ENCODE measurements at regions not wholly inside any gene's neighbourhood (a gene's known extent, or its start where the extent isn't known, plus 50 kb on each side); places are given as distances from the start of the nearest gene placed in this dataset.
A peak's percentile ranks its signal among the peaks of the same experiment; 100 is the strongest.
"Not testable (repeated sequence)": the region's sequence is repeated elsewhere in the genome, so short reads cannot be mapped to it uniquely, and the experiment has no call there.

GRCh38 chr9:38175423-38175822, 106.4 kb upstream of the SHB start:
- Mint-ChIP-seq H3K27me3 (ENCODE audit: low read depth) (no peaks in the 10 kb centered on the region), H3K4me1 (no peaks in the 10 kb centered on the region), H3K36me3 (ENCODE audit: low read depth) (no peaks in the 10 kb centered on the region), H3K4me3 (no peak overlapping the region), H3K9me3 (peaks cover 12% of the 10 kb centered on the region), H3K27ac (no peak overlapping the region)
- TF ChIP-seq CTCF (IDR thresholded peaks at IDR 0.05; ENCODE audit: unreplicated experiment in 3 of 3), result no peak

- no peak overlapping the region for H3K4me3 Mint-ChIP-seq
- no peak overlapping the region for H3K27ac Mint-ChIP-seq
- no peaks in the 10 kb centered on the region for H3K4me1 Mint-ChIP-seq
- H3K36me3 Mint-ChIP-seq (ENCODE audit: low read depth), result peaks cover 3% of the 10 kb centered on the region
- no peaks in the 10 kb centered on the region for H3K27me3 Mint-ChIP-seq (ENCODE audit: low read depth)
- peaks cover 17% of the 10 kb centered on the region for H3K9me3 Mint-ChIP-seq
- TF ChIP-seq CTCF (IDR thresholded peaks at IDR 0.05; ENCODE audit: unreplicated experiment in 3 of 3), result no peak
These were observed 103.6 kb upstream of the SHB start for GRCh38 chr9:38172586-38172985.

- H3K27ac Mint-ChIP-seq, result no peak overlapping the region
- peaks cover 3% of the 10 kb centered on the region for H3K36me3 Mint-ChIP-seq (ENCODE audit: low read depth)
- no peaks in the 10 kb centered on the region for H3K27me3 Mint-ChIP-seq (ENCODE audit: low read depth)
- peaks cover 17% of the 10 kb centered on the region for H3K9me3 Mint-ChIP-seq
- H3K4me3 Mint-ChIP-seq, result no peak overlapping the region
- H3K4me1 Mint-ChIP-seq, result no peaks in the 10 kb centered on the region
- TF ChIP-seq CTCF (IDR thresholded peaks at IDR 0.05; ENCODE audit: unreplicated experiment in 3 of 3), result no peak
These were observed 102.9 kb upstream of the SHB start for GRCh38 chr9:38171926-38172325.

DNA sequence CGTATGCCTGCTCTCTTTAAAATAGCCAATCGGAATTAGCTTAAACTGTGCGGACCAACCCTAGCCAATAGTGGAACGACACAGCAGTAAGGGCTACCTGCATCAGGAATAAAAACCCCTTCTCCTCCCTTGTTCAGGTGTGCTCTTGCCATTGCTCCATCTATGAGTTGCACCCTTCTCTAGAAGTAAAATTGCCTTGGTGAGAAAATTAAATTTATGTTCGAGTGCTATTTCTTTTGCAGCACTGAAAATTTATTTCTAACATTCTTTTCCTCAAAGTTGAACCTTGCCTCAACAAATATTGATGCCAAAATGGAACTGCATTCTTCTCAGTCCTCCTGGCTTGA, 102.5 kb upstream of the SHB start:
- Mint-ChIP-seq H3K36me3 (ENCODE audit: low read depth) (peaks cover 3% of the 10 kb centered on the region), H3K27ac (peak overlapping the region in 1 of 3 experiments; percentile 5), H3K4me1 (no peaks in the 10 kb centered on the region), H3K9me3 (peaks cover 17% of the 10 kb centered on the region), H3K4me3 (no peak overlapping the region), H3K27me3 (ENCODE audit: low read depth) (no peaks in the 10 kb centered on the region)
- no peak for TF ChIP-seq CTCF (IDR thresholded peaks at IDR 0.05; ENCODE audit: unreplicated experiment in 3 of 3)

- peaks cover 17% of the 10 kb centered on the region for H3K9me3 Mint-ChIP-seq
These were observed 101.9 kb upstream of the SHB start for GRCh38 chr9:38170763-38171537.

DNA sequence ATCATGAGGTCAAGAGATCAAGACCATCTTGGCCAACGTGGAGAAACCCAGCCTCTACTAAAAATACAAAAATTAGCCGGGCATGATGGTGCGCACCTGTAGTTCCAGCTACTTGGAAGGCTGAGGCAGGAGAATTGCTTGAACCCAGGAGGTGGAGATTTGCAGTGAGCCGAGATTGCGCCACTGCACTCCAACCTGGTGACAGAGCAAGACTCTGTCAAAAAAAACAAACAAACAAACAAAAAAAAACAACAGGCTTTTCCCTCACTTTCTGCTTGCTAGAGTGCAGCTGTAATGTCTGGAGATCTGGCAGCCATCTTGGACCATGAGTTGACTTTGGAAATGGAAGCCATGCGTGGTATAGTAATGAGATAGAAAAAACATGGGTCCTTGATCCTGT, 101.1 kb upstream of the SHB start:
- H3K4me1 Mint-ChIP-seq; H3K27ac Mint-ChIP-seq; H3K36me3 Mint-ChIP-seq (ENCODE audit: low read depth); H3K4me3 Mint-ChIP-seq; H3K27me3 Mint-ChIP-seq (ENCODE audit: low read depth): not testable (repeated sequence)
- H3K9me3 Mint-ChIP-seq, result peaks cover 17% of the 10 kb centered on the region

More at GRCh38 chr9:38170763-38171537, 101.9 kb upstream of the SHB start:
- H3K36me3 Mint-ChIP-seq (ENCODE audit: low read depth); H3K4me1 Mint-ChIP-seq; H3K27me3 Mint-ChIP-seq (ENCODE audit: low read depth); H3K4me3 Mint-ChIP-seq: not testable (repeated sequence)
- H3K27ac Mint-ChIP-seq, result peak overlapping the region in 2 of 3 experiments; percentile 5 to 16

- H3K27ac Mint-ChIP-seq, result no peak overlapping the region
- peaks cover 3% of the 10 kb centered on the region for H3K27me3 Mint-ChIP-seq (ENCODE audit: low read depth)
- H3K9me3 Mint-ChIP-seq, result peaks cover 14% of the 10 kb centered on the region
- peaks cover 5% of the 10 kb centered on the region for H3K4me1 Mint-ChIP-seq
- H3K4me3 Mint-ChIP-seq, result no peak overlapping the region
- peaks cover 3% of the 10 kb centered on the region for H3K36me3 Mint-ChIP-seq (ENCODE audit: low read depth)
- no peak for TF ChIP-seq CTCF (IDR thresholded peaks at IDR 0.05; ENCODE audit: unreplicated experiment in 3 of 3)
These were observed 97.5 kb upstream of the SHB start for GRCh38 chr9:38166501-38166900.

Data from nephron (organoid).